Mesothelial cell of epicardium (in vitro differentiated cells): ENCODE measurements at regions not wholly inside any gene's neighbourhood (a gene's known extent, or its start where the extent isn't known, plus 50 kb on each side); places are given as distances from the start of the nearest gene placed in this dataset.
"Not testable (repeated sequence)": the region's sequence is repeated elsewhere in the genome, so short reads cannot be mapped to it uniquely, and the experiment has no call there.

ENCODE experiments used
- DNase-seq, 2 experiments: peaks; one replicate each; pipeline ENCODE4 v3.0.0; 2021; ENCODE audit warnings: low spot score in 2 of 2; ENCODE audit not compliant: unreplicated experiment in 2 of 2
- H3K27ac Mint-ChIP-seq: 2 replicates; pipeline ENCODE4 v1.8.0; 2021; ENCODE audit warnings: mixed read lengths
- H3K27me3 Mint-ChIP-seq: 2 replicates; pipeline ENCODE4 v1.8.0; 2021; ENCODE audit warnings: low read depth, mixed read lengths
- H3K36me3 Mint-ChIP-seq: 2 replicates; pipeline ENCODE4 v1.8.0; 2021; ENCODE audit warnings: mixed read lengths
- H3K4me1 Mint-ChIP-seq: 2 replicates; pipeline ENCODE4 v1.8.0; 2021; ENCODE audit warnings: mixed read lengths
- H3K4me3 Mint-ChIP-seq: 2 replicates; pipeline ENCODE4 v1.8.0; 2021; ENCODE audit warnings: mild to moderate bottlenecking, moderate library complexity, mixed read lengths
- H3K9me3 Mint-ChIP-seq: 2 replicates; pipeline ENCODE4 v1.8.0; 2021; ENCODE audit warnings: mixed read lengths
- CTCF ChIP-seq: fragments of 200-600 bp; sonication (generic); IDR thresholded peaks from one replicate; pipeline ENCODE4 v1.5.0; 2021; ENCODE audit warnings: antibody characterized with exemption; ENCODE audit not compliant: unreplicated experiment

GRCh38 chr7:81267508-81267907 is 348.7 kb upstream of the SEMA3C start:
- Mint-ChIP-seq H3K4me3 (no peak overlapping the region), H3K36me3 (peaks cover 5% of the 10 kb centered on the region), H3K9me3 (peaks cover 40% of the 10 kb centered on the region), H3K4me1 (no peaks in the 10 kb centered on the region), H3K27me3 (no peaks in the 10 kb centered on the region), H3K27ac (no peak overlapping the region)
- TF ChIP-seq CTCF, result no peak
- DNase-seq, result no peak

GRCh38 chr7:81264116-81264515 is 345.3 kb upstream of the SEMA3C start:
- no peak for TF ChIP-seq CTCF

DNA sequence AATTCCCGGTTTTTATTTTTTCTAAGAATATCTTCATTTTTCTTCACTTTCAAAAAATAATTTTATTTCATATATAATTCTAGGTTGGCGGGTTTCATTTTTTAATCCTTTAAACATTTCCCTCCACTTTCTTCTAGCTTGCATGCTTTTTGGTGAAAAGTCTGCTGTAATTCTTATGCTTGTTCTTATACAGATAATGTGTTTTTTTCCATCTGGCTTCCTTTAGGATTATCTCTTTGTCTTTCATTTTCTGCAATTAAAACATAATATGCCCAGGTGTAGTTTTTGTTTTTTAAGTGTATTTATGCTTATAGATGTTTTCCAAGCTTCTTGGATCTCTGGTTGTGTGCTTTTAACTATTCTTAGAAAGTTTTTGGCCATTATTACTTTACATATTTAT is 341.3 kb upstream of the SEMA3C start:
- Mint-ChIP-seq H3K4me1 (no peaks in the 10 kb centered on the region), H3K4me3 (no peak overlapping the region), H3K27me3 (no peaks in the 10 kb centered on the region), H3K36me3 (peaks cover 24% of the 10 kb centered on the region), H3K9me3 (peaks cover 66% of the 10 kb centered on the region), H3K27ac (no peak overlapping the region)
- no peak for TF ChIP-seq CTCF
- DNase-seq, result no peak

More at GRCh38 chr7:81264116-81264515, 345.3 kb upstream of the SEMA3C start:
- H3K27me3 Mint-ChIP-seq, result no peaks in the 10 kb centered on the region
- no peak overlapping the region for H3K4me3 Mint-ChIP-seq
- H3K4me1 Mint-ChIP-seq, result no peaks in the 10 kb centered on the region
- H3K36me3 Mint-ChIP-seq, result peaks cover 20% of the 10 kb centered on the region
- DNase-seq, result no peak
- H3K27ac Mint-ChIP-seq, result no peak overlapping the region
- peaks cover 63% of the 10 kb centered on the region for H3K9me3 Mint-ChIP-seq

GRCh38 chr7:81256991-81257390 is 338.1 kb upstream of the SEMA3C start:
- no peak for TF ChIP-seq CTCF

DNA sequence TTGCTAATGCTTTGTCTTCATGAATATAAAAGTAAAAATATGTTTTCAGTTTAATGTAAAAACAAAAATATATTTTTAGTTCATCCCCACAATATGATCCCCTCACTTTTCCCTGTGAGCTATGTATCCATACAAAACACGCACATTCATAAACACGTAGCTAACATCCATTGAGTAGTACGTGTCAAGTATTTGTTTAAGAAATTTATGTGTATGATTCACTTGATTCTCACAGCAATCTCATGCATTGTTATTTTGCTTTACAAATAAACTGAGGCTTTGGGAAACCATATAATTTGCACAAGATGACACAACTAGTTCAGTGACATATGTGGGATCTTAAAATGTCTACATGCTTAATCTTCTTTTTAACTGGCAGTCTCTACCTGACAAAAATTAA is 329.6 kb upstream of the SEMA3C start:
- Mint-ChIP-seq H3K27ac (no peak overlapping the region), H3K27me3 (no peaks in the 10 kb centered on the region), H3K36me3 (no peaks in the 10 kb centered on the region), H3K4me3 (no peak overlapping the region), H3K4me1 (peaks cover 7% of the 10 kb centered on the region), H3K9me3 (peaks cover 20% of the 10 kb centered on the region)
- no peak for DNase-seq
- no peak for TF ChIP-seq CTCF

More at GRCh38 chr7:81256991-81257390, 338.1 kb upstream of the SEMA3C start:
- peaks cover under 1% of the 10 kb centered on the region for H3K4me1 Mint-ChIP-seq
- peaks cover 20% of the 10 kb centered on the region for H3K36me3 Mint-ChIP-seq
- peaks cover 49% of the 10 kb centered on the region for H3K9me3 Mint-ChIP-seq
- H3K27ac Mint-ChIP-seq, result no peak overlapping the region
- no peak overlapping the region for H3K4me3 Mint-ChIP-seq
- no peak for DNase-seq
- no peaks in the 10 kb centered on the region for H3K27me3 Mint-ChIP-seq

GRCh38 chr7:81247364-81247763 is 328.5 kb upstream of the SEMA3C start:
- H3K9me3 Mint-ChIP-seq, result peaks cover 20% of the 10 kb centered on the region
- H3K36me3 Mint-ChIP-seq, result not testable (repeated sequence)

More at GRCh38 chr7:81247364-81247763, 328.5 kb upstream of the SEMA3C start:
- DNase-seq, H3K4me3 Mint-ChIP-seq, H3K27me3 Mint-ChIP-seq, H3K4me1 Mint-ChIP-seq, H3K27ac Mint-ChIP-seq: not testable (repeated sequence)
